SU-DHL-6 (cell line): ENCODE measurements at regions not wholly inside any gene's neighbourhood (a gene's known extent, or its start where the extent isn't known, plus 50 kb on each side); places are given as distances from the start of the nearest gene placed in this dataset.

Experiments
- H2AFZ ChIP-seq: fragments of 200-600 bp; sonication (generic); 2 replicates; pipeline ENCODE4 v1.6.1; 2014; ENCODE audit warnings: low read depth, mild to moderate bottlenecking, moderate library complexity, mixed read lengths, antibody characterized with exemption, low read length; ENCODE audit not compliant: severe bottlenecking
- H3F3A ChIP-seq: fragments of 200-600 bp; shearing (Covaris generic); 2 replicates; pipeline ENCODE4 v1.6.0; 2016; ENCODE audit warnings: antibody characterized with exemption, mild to moderate bottlenecking; ENCODE audit not compliant: insufficient read depth
- H3K27ac ChIP-seq: fragments of 200-600 bp; sonication (generic); 2 replicates; pipeline ENCODE4 v1.5.1; 2016; ENCODE audit warnings: low read depth, mild to moderate bottlenecking, low read length, moderate library complexity, mixed read lengths
- H3K27me3 ChIP-seq: fragments of 200-600 bp; sonication (generic), shearing (Covaris generic); 2 replicates; pipeline ENCODE4 v1.6.0; 2014; ENCODE audit warnings: mild to moderate bottlenecking, low read length
- H3K36me3 ChIP-seq: fragments of 200-600 bp; sonication (generic); 2 replicates; pipeline ENCODE4 v1.6.1; 2014; ENCODE audit warnings: mild to moderate bottlenecking, low read length, mixed read lengths
- H3K4me2 ChIP-seq: fragments of 300-600, 200-600 bp; shearing (Covaris generic), sonication (generic); 2 replicates; pipeline ENCODE4 v1.6.0; 2014; ENCODE audit warnings: low read length, low read depth, mild to moderate bottlenecking; ENCODE audit not compliant: poor library complexity, severe bottlenecking
- H3K4me3 ChIP-seq: fragments of 200-600 bp; sonication (generic); 2 replicates; pipeline ENCODE4 v1.5.1; 2014; ENCODE audit warnings: antibody characterized with exemption, low read length, mild to moderate bottlenecking, mixed read lengths; ENCODE audit not compliant: insufficient read depth, poor library complexity, severe bottlenecking
- H3K79me2 ChIP-seq: fragments of 200-600 bp; sonication (generic); 2 replicates; pipeline ENCODE4 v1.6.1; 2014; ENCODE audit warnings: mild to moderate bottlenecking, low read length, moderate library complexity; ENCODE audit not compliant: insufficient read depth
- H3K9ac ChIP-seq: fragments of 200-600 bp; sonication (generic); 2 replicates; pipeline ENCODE4 v1.7.0; 2014; ENCODE audit warnings: mild to moderate bottlenecking, low read length
- H3K9me2 ChIP-seq: fragments of 200-600 bp; sonication (generic); replicated peaks from 2 replicates; pipeline ENCODE4 v1.6.1; 2014; ENCODE audit warnings: low read length; ENCODE audit not compliant: insufficient read depth
- H3K9me3 ChIP-seq: fragments of 200-600 bp; sonication (generic); 2 replicates; pipeline ENCODE4 v1.6.1; 2014; ENCODE audit warnings: low read length, mixed read lengths; ENCODE audit not compliant: insufficient read depth
- H4K20me1 ChIP-seq: fragments of 200-600 bp; sonication (generic); 2 replicates; pipeline ENCODE4 v1.6.1; 2014; ENCODE audit warnings: low read depth, mild to moderate bottlenecking, antibody characterized with exemption, low read length, moderate library complexity, mixed read lengths
- EZH2phosphoT487 ChIP-seq: fragments of 200-600 bp; sonication (generic), shearing (Covaris generic); conservative IDR thresholded peaks from 2 replicates; pipeline ENCODE4 v1.6.1; 2018; ENCODE audit warnings: mild to moderate bottlenecking, antibody characterized with exemption, low read length, moderate library complexity, mixed read lengths
- TF ChIP-seq, protein P1 (sequence below): fragments of 200-600 bp; sonication (generic); IDR thresholded peaks from one replicate; pipeline ENCODE4 v1.5.1; 2017; ENCODE audit warnings: antibody characterized with exemption, mild to moderate bottlenecking, low read length, moderate library complexity; ENCODE audit not compliant: insufficient read depth, poor library complexity, severe bottlenecking

- no peak overlapping the region for H3K4me3 ChIP-seq
- no peaks in the 10 kb centered on the region for H3K9me3 ChIP-seq
- no peak overlapping the region for H3K4me2 ChIP-seq
- H3F3A ChIP-seq: no peaks in the 10 kb centered on the region
- no peaks in the 10 kb centered on the region for H3K79me2 ChIP-seq
- TF ChIP-seq, protein P1, sequence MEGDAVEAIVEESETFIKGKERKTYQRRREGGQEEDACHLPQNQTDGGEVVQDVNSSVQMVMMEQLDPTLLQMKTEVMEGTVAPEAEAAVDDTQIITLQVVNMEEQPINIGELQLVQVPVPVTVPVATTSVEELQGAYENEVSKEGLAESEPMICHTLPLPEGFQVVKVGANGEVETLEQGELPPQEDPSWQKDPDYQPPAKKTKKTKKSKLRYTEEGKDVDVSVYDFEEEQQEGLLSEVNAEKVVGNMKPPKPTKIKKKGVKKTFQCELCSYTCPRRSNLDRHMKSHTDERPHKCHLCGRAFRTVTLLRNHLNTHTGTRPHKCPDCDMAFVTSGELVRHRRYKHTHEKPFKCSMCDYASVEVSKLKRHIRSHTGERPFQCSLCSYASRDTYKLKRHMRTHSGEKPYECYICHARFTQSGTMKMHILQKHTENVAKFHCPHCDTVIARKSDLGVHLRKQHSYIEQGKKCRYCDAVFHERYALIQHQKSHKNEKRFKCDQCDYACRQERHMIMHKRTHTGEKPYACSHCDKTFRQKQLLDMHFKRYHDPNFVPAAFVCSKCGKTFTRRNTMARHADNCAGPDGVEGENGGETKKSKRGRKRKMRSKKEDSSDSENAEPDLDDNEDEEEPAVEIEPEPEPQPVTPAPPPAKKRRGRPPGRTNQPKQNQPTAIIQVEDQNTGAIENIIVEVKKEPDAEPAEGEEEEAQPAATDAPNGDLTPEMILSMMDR: no peak
- TF ChIP-seq EZH2phosphoT487: no peak
- H3K27me3 ChIP-seq: no peaks in the 10 kb centered on the region
- H4K20me1 ChIP-seq: no peaks in the 10 kb centered on the region
- no peak overlapping the region for H2AFZ ChIP-seq
- no peak overlapping the region for H3K27ac ChIP-seq
- H3K36me3 ChIP-seq: no peaks in the 10 kb centered on the region
- H3K9me2 ChIP-seq: no peaks in the 10 kb centered on the region
- H3K9ac ChIP-seq: no peak overlapping the region
Observed at GRCh38 chr15:23839893-23840474, 152.9 kb upstream of the NDN start.

DNA sequence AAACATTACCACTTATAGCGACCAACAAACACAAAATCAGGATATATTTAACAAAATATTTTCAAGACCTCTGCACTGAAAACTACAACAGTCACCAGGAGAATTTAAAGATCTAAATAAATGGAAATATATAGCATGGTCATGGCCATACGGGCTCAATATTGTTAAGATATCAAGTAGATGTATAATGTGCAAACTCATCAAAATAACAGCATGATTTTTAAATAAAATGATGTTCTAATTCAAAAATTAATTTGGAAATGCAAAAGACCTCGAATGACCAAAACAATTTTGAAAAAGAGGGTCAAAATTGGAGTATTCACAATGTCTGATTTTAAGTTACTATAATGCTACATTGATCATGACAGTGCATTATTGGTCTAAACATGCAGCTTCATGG lies 159.1 kb upstream of the NDN start:
- Histone ChIP-seq H3K27me3 (no peaks in the 10 kb centered on the region), H3K9me2 (no peaks in the 10 kb centered on the region), H2AFZ (no peak overlapping the region), H3K9me3 (no peaks in the 10 kb centered on the region), H3K36me3 (no peaks in the 10 kb centered on the region), H3K27ac (no peak overlapping the region), H4K20me1 (no peaks in the 10 kb centered on the region), H3F3A (no peaks in the 10 kb centered on the region), H3K4me2 (no peak overlapping the region), H3K79me2 (no peaks in the 10 kb centered on the region), H3K9ac (no peak overlapping the region), H3K4me3 (no peak overlapping the region)
- TF ChIP-seq, protein P1: no peak

DNA sequence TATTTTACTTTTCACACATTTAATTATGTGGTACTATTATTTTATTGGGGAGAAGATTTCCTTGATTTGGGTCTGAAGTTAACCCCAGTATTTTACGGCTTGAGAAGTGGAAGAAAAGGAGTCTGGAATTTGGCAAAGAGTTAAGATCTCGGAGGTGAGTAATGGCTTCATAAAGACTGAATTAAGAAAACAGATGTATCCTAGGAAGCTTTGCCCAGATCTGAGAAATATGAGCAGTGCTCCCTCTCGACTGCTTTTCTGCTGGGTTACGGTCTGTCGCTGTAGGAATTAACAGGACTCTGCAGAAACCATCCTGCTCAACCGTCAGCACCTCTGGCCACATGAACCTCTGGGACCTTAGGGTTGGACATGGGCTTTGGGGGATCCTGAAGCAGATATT lies 163.6 kb upstream of the NDN start:
- no peaks in the 10 kb centered on the region for H3K27me3 ChIP-seq
- H3K4me3 ChIP-seq: no peak overlapping the region
- no peaks in the 10 kb centered on the region for H4K20me1 ChIP-seq
- H3K36me3 ChIP-seq: no peaks in the 10 kb centered on the region
- no peak overlapping the region for H3K27ac ChIP-seq
- H3K79me2 ChIP-seq: no peaks in the 10 kb centered on the region
- no peaks in the 10 kb centered on the region for H3K9me2 ChIP-seq
- no peak overlapping the region for H2AFZ ChIP-seq
- H3F3A ChIP-seq: no peaks in the 10 kb centered on the region
- H3K9ac ChIP-seq: no peak overlapping the region
- H3K4me2 ChIP-seq: no peak overlapping the region
- TF ChIP-seq, protein P1: no peak
- no peak for TF ChIP-seq EZH2phosphoT487
- H3K9me3 ChIP-seq: no peaks in the 10 kb centered on the region

GRCh38 chr15:23851921-23852320 lies 164.8 kb upstream of the NDN start:
- no peaks in the 10 kb centered on the region for H3K9me3 ChIP-seq
- H3K27me3 ChIP-seq: no peaks in the 10 kb centered on the region
- no peaks in the 10 kb centered on the region for H3K79me2 ChIP-seq
- no peaks in the 10 kb centered on the region for H3K36me3 ChIP-seq
- no peak overlapping the region for H3K4me3 ChIP-seq
- H3K9me2 ChIP-seq: no peaks in the 10 kb centered on the region
- H3K9ac ChIP-seq: no peak overlapping the region
- no peaks in the 10 kb centered on the region for H3F3A ChIP-seq
- no peaks in the 10 kb centered on the region for H4K20me1 ChIP-seq
- no peak overlapping the region for H3K4me2 ChIP-seq
- no peak overlapping the region for H2AFZ ChIP-seq
- H3K27ac ChIP-seq: no peak overlapping the region
- TF ChIP-seq, protein P1: no peak
- no peak for TF ChIP-seq EZH2phosphoT487
